Activated CD4-positive, alpha-beta memory T cell treated with anti-CD3 and anti-CD28 coated beads, Interleukin-2, amount 10 ng/mL, durations not matched to agents 7 days and 5 days (primary cell): ENCODE measurements at regions not wholly inside any gene's neighbourhood (a gene's known extent, or its start where the extent isn't known, plus 50 kb on each side); places are given as distances from the start of the nearest gene placed in this dataset.

Source experiments
- CTCF ChIA-PET: fragments of 350-600 bp; sonication (Branson Sonifier 250); formaldehyde crosslinking; loops from one replicate; lab custom pipeline; 2021; ENCODE audit warnings: antibody characterized with exemption, inconsistent platforms; lab: Charles Lee
- POLR2A ChIA-PET: fragments of 350-600 bp; sonication (Branson Sonifier 250); formaldehyde crosslinking; loops from one replicate; lab custom pipeline; 2021; ENCODE audit warnings: antibody characterized with exemption; lab: Charles Lee
- DNase-seq: peaks from one replicate; pipeline ENCODE4 v3.0.0-alpha.2; 2020
- H3K27ac Mint-ChIP-seq: one replicate; pipeline ENCODE4 v1.8.0; 2021; ENCODE audit warnings: mild to moderate bottlenecking, mixed read lengths
- H3K27me3 Mint-ChIP-seq: one replicate; pipeline ENCODE4 v1.8.0; 2021; ENCODE audit warnings: mixed read lengths
- H3K36me3 Mint-ChIP-seq: one replicate; pipeline ENCODE4 v1.8.0; 2021; ENCODE audit warnings: low read depth, mixed read lengths
- H3K4me1 Mint-ChIP-seq: one replicate; pipeline ENCODE4 v1.8.0; 2021; ENCODE audit warnings: mixed read lengths
- H3K4me3 Mint-ChIP-seq: one replicate; pipeline ENCODE4 v1.8.0; 2021; ENCODE audit warnings: mild to moderate bottlenecking, mixed read lengths
- H3K9me3 Mint-ChIP-seq: one replicate; pipeline ENCODE4 v1.8.0; 2021; ENCODE audit warnings: mixed read lengths

GRCh38 chr2:74048843-74049519, 64.3 kb downstream of the TET3 start:
- ChIA-PET CTCF (no interaction called here), POLR2A (no interaction called here)
- Mint-ChIP-seq H3K9me3 (no peaks in the 10 kb centered on the region), H3K4me3 (no peak overlapping the region), H3K27me3 (no peaks in the 10 kb centered on the region), H3K27ac (no peak overlapping the region), H3K36me3 (peaks cover 14% of the 10 kb centered on the region), H3K4me1 (peaks cover 11% of the 10 kb centered on the region)
- no peak for DNase-seq

DNA sequence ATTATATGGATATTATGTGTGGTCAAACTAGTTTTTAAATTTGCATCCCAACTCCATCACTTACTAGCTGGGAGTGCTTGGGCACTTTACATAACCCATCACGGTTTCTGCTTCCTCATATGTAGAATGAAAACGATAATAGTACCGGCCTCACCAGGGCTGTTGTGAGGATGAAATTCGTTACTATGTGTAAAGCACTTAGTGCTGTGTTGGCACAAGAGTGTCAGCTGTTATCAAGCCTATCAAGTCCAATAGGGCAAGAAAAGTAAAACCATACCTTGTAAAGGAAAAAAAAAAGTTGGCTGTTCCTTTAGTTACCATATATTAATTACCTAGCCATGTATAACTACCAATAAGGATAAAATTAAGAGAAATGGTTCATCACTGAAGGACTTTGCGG, 65.4 kb downstream of the TET3 start:
- no peak for DNase-seq
- no peak overlapping the region for H3K27ac Mint-ChIP-seq
- H3K4me1 Mint-ChIP-seq = peaks cover 14% of the 10 kb centered on the region
- no peak overlapping the region for H3K4me3 Mint-ChIP-seq
- peaks cover 14% of the 10 kb centered on the region for H3K36me3 Mint-ChIP-seq
- no peaks in the 10 kb centered on the region for H3K27me3 Mint-ChIP-seq
- no peaks in the 10 kb centered on the region for H3K9me3 Mint-ChIP-seq
- ChIA-PET CTCF (no interaction called here), POLR2A (interaction anchor here (1.5 kb wide), 1 partner anchor 64 kb away, joined by 4 read pairs; no protein-coding TSS in a partner anchor)

- no peaks in the 10 kb centered on the region for H3K9me3 Mint-ChIP-seq
- H3K4me1 Mint-ChIP-seq = peaks cover 14% of the 10 kb centered on the region
- peaks cover 14% of the 10 kb centered on the region for H3K36me3 Mint-ChIP-seq
- H3K27me3 Mint-ChIP-seq = no peaks in the 10 kb centered on the region
- ChIA-PET CTCF (no interaction called here), POLR2A (interaction anchor here (1.5 kb wide), 1 partner anchor 65 kb away, joined by 4 read pairs; no protein-coding TSS in a partner anchor)
- H3K4me3 Mint-ChIP-seq = no peak overlapping the region
- H3K27ac Mint-ChIP-seq = no peak overlapping the region
- DNase-seq = no peak
These were observed 66.8 kb downstream of the TET3 start for GRCh38 chr2:74051504-74051903.

DNA sequence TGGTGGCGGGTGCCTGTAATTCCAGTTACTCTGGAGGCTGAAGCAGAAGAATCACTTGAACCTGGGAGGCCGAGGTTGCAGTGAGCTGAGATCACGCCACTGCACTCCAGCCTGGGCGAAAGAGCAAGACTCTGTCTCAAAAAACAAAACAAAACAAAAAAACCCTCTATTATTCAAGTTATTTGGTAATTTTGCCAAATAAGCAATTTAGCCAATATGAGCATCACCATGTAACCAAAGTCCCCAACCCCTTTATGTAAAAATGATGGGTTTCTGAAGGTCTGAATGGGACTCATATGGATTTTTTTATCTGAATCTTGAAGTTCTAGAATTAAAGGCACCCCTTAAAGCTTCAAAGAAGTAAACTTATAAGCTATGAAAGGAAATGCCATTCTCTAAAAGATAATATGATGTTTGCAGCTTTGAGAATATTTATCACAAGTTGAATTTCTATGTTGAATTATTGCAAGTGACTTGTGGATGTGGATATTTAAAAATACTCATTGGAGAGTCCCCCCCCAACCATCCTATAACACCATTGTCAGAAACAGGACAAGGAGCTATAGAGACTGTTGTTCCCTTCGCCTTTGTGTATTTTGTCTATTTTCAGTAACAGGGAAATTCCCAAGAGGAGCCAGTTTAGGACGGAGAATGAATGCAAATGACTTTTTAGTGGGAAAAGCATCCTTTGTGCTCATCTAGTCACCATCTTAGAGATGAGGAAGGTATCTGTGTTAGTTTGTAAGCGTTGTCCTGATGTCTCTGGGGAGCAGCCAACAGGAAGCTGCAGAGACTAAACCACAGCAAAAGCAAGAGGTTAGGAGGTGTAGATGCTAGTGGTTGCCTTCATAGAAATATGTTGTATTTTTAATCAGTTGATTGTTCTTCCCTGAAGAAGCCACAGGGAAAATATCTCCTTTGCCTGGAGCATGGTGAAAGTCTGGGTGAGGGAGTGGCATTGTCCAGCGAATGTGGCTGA, 68.3 kb downstream of the TET3 start:
- ChIA-PET POLR2A (interaction anchor here (0.6 to 1.3 kb wide), 3 partner anchors 21 to 192 kb away, joined by 3 read pairs; no protein-coding TSS in a partner anchor), CTCF (interaction anchor here (0.9 to 1.1 kb wide), 4 partner anchors 20 to 229 kb away, joined by 3 to 4 read pairs (median 3); no protein-coding TSS in a partner anchor)
- H3K27me3 Mint-ChIP-seq = no peaks in the 10 kb centered on the region
- DNase-seq = peak; percentile 24
- H3K36me3 Mint-ChIP-seq = peaks cover 8% of the 10 kb centered on the region
- H3K27ac Mint-ChIP-seq = no peak overlapping the region
- no peak overlapping the region for H3K4me3 Mint-ChIP-seq
- peaks cover 14% of the 10 kb centered on the region for H3K4me1 Mint-ChIP-seq
- no peaks in the 10 kb centered on the region for H3K9me3 Mint-ChIP-seq

GRCh38 chr2:74053959-74054715, 69.4 kb downstream of the TET3 start:
- H3K4me3 Mint-ChIP-seq = no peak overlapping the region
- peaks cover 14% of the 10 kb centered on the region for H3K4me1 Mint-ChIP-seq
- ChIA-PET CTCF (no interaction called here), POLR2A (no interaction called here)
- peaks cover 3% of the 10 kb centered on the region for H3K36me3 Mint-ChIP-seq
- no peak overlapping the region for H3K27ac Mint-ChIP-seq
- H3K9me3 Mint-ChIP-seq = no peaks in the 10 kb centered on the region
- no peak for DNase-seq
- H3K27me3 Mint-ChIP-seq = no peaks in the 10 kb centered on the region

DNA sequence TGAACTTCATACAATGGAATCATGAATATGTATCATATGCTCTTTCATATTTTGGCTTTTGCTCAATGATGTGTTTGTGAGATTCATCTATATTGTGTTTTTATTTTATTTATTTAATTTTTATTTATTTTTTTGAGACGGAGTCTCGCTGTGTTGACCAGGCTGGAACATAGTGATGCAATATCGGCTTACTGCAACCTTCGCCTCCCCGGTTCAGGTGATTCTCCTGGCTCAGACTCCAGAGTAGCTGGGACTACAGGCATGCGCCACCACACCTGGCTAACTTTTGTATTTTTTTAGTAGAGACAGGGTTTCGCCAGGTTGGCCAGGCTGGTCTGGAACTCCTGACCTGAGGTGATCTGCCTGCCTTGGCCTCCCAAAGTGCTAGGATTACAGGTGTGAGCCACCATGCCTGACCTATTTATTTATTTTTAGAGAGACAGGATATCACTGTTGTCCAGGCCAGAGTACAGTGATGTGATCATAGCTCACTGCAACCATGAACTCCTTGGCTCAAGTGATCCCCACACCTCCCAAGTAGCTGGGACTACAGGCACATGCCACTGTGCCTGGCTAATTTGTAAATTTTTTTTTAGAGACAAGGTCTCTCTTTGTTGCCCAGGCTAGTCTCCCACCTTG, 74.5 kb downstream of the TET3 start:
- Mint-ChIP-seq H3K4me1 (peaks cover under 1% of the 10 kb centered on the region), H3K36me3 (peaks cover 3% of the 10 kb centered on the region), H3K27me3 (no peaks in the 10 kb centered on the region), H3K9me3 (no peaks in the 10 kb centered on the region), H3K4me3 (no peak overlapping the region), H3K27ac (no peak overlapping the region)
- ChIA-PET POLR2A (no interaction called here), CTCF (no interaction called here)
- no peak for DNase-seq

- H3K27ac Mint-ChIP-seq = no peak overlapping the region
- H3K9me3 Mint-ChIP-seq = no peaks in the 10 kb centered on the region
- no peaks in the 10 kb centered on the region for H3K27me3 Mint-ChIP-seq
- DNase-seq = no peak
- H3K36me3 Mint-ChIP-seq = peaks cover 4% of the 10 kb centered on the region
- H3K4me3 Mint-ChIP-seq = no peak overlapping the region
- CTCF ChIA-PET = no interaction called here
- POLR2A ChIA-PET = no interaction called here
- no peaks in the 10 kb centered on the region for H3K4me1 Mint-ChIP-seq
These were observed 78.8 kb downstream of the TET3 start for GRCh38 chr2:74063486-74063885.

DNA sequence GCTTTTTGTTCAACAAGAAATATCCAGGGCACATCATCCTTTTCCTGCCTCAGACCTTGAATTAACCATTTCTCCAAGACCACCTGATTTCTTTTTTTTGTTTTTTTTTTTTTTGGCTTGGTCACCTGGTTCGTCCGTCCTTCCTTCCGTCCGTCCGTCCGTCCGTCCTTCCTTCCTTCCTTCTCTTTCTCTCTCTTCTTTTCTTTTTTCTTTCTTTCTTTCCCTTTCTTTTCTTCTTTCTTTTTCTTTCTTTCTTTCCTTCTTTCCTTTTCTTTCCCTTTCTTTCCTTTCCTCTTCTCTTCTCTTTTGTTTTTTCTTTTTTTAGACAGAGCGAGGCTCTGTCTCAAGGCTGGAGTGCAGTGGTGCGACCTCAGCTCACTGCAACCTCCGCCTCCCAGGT, 80.7 kb downstream of the TET3 start:
- CTCF ChIA-PET = no interaction called here
- H3K27me3 Mint-ChIP-seq = no peaks in the 10 kb centered on the region

GRCh38 chr2:74066491-74067203, 81.1 kb downstream of the BOLA3 start:
- Mint-ChIP-seq H3K9me3 (no peaks in the 10 kb centered on the region), H3K4me1 (no peaks in the 10 kb centered on the region), H3K27me3 (no peaks in the 10 kb centered on the region), H3K27ac (no peak overlapping the region), H3K4me3 (no peak overlapping the region), H3K36me3 (peaks cover 7% of the 10 kb centered on the region)
- POLR2A ChIA-PET = no interaction called here
- DNase-seq = no peak
- CTCF ChIA-PET = interaction anchor here (1.2 kb wide), 1 partner anchor 243 kb away, joined by 5 read pairs; no protein-coding TSS in a partner anchor

More for the DNA sequence above, 80.7 kb downstream of the TET3 start:
- POLR2A ChIA-PET = no interaction called here
- Mint-ChIP-seq H3K36me3 (peaks cover 7% of the 10 kb centered on the region), H3K27ac (no peak overlapping the region), H3K4me1 (no peaks in the 10 kb centered on the region), H3K9me3 (no peaks in the 10 kb centered on the region), H3K4me3 (no peak overlapping the region)
- DNase-seq = no peak

- no peak for DNase-seq
- H3K36me3 Mint-ChIP-seq = peaks cover 7% of the 10 kb centered on the region
- ChIA-PET POLR2A (no interaction called here), CTCF (interaction anchor here (1.2 kb wide), 1 partner anchor 244 kb away, joined by 5 read pairs; no protein-coding TSS in a partner anchor)
- H3K27me3 Mint-ChIP-seq = no peaks in the 10 kb centered on the region
- H3K4me3 Mint-ChIP-seq = no peak overlapping the region
- H3K9me3 Mint-ChIP-seq = no peaks in the 10 kb centered on the region
- H3K27ac Mint-ChIP-seq = no peak overlapping the region
- no peaks in the 10 kb centered on the region for H3K4me1 Mint-ChIP-seq
These were observed 80.4 kb downstream of the BOLA3 start for GRCh38 chr2:74067221-74067747.

GRCh38 chr2:74070991-74071390, 76.7 kb downstream of the BOLA3 start:
- H3K4me1 Mint-ChIP-seq = peaks cover 2% of the 10 kb centered on the region
- CTCF ChIA-PET = no interaction called here
- POLR2A ChIA-PET = no interaction called here
- H3K4me3 Mint-ChIP-seq = no peak overlapping the region
- no peaks in the 10 kb centered on the region for H3K9me3 Mint-ChIP-seq
- no peaks in the 10 kb centered on the region for H3K27me3 Mint-ChIP-seq
- no peak overlapping the region for H3K27ac Mint-ChIP-seq
- peaks cover 14% of the 10 kb centered on the region for H3K36me3 Mint-ChIP-seq
- DNase-seq = no peak

DNA sequence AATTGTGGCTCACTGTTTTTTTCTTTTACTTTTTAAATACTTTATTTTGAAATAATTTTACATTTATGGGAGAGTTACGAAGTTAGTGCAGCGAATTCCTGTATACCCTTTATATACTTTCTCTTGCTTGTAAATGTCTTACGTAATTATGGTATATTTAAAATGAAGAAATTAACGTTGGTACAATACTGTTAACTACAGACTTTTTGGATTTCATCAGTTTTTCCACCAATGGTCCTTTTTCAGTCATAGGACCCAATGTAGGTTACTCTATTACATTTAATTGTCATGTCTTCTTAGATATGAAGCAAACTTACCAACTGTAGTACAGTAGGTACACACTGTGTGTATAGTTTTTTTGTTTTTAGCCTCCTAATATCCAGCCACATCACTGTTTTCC, 76.3 kb downstream of the BOLA3 start:
- Mint-ChIP-seq H3K27ac (no peak overlapping the region), H3K36me3 (peaks cover 16% of the 10 kb centered on the region), H3K27me3 (no peaks in the 10 kb centered on the region), H3K4me3 (no peak overlapping the region), H3K9me3 (no peaks in the 10 kb centered on the region), H3K4me1 (peaks cover 2% of the 10 kb centered on the region)
- no peak for DNase-seq
- ChIA-PET CTCF (no interaction called here), POLR2A (no interaction called here)
